SKM-1 treated with dmso at 0.1 percent for 144 hours (cell line): ENCODE measurements at regions not wholly inside any gene's neighbourhood (a gene's known extent, or its start where the extent isn't known, plus 50 kb on each side); places are given as distances from the start of the nearest gene placed in this dataset.

Experiments used
- DNase-seq: peaks from one replicate; lab custom pipeline; 2025; ENCODE audit not compliant: unreplicated experiment; lab: John Stamatoyannopoulos, UW

DNA sequence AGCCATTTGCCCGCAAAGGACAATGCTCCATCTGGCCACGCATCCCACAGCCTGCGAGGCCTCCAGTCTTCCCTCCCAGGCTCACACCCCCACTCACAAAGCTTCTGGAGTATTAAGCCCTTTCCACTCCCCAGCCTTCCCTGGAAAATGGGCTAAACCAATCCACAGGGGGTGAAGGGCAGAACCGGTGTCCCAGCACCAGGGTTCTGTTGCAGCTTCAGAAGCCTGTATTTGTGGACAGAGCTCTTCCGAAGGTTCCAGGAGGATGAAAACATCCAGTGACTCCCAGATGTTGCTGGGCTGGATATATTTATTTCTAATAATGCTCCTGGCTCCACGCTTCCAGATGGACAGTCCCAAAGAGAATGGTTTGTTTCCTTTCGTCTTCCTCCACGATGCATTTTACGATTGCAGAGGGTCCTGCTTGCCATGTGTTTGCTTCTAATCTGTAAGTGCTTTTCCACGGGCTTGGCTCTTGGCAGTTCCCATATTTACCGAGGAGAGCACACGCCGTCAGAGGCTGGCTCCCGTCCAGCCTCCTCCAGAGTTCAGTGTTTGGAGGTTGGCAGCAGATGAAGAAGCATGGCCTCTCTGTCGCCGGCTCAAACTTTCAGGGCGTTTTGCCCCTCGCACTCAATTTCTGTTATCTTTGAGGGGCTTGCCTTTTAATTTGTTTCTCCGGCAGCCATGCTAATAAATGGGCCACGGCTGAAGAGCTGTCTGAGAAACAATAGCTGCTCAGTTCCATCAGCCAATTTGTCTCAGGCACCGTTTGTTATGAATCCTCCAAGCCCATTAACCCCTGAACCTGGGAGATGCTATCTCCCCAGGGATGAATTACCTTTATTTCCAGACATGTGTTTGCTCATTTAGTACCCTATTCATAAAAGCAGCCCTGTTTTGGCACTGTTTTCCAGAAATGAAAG is 367.9 kb upstream of the PROK2 start:
- no peak for DNase-seq

DNA sequence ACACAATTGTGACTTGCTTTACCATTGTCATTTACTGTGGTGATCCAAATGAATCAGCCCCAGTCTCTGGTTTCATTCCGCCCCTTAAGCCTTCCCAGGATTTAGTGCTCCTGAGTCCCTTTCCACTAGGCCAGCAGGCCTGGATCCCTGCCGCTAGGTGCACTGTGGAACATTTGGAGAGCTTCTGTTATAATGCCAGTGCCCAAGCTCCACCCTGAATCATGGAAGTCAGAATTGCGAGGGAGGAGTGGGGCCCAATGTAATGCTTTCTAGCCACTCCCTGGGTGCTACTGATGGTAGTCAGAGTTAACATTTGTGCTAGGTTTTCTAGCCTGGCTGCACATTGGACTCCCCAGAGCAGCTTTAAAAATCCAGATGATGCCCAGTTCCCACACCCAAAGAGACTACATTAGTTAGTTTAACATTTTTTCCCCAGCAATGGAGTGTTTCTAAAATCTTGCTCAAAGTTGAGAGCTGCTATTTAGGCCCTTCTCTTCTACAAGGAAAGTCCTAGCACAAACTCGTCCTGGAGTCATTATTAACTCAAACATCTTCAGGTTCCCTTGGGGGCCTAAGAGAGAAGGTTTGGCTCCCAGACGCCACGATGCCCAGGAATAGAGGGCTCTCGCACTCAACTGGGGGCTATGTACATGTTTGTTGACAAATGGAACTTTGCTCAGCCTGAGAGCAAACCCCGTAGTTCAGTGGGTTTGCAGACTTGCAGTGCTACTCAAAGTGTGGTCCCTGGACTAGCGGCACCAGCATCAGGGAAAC is 366.7 kb upstream of the PROK2 start:
- DNase-seq = no peak

DNA sequence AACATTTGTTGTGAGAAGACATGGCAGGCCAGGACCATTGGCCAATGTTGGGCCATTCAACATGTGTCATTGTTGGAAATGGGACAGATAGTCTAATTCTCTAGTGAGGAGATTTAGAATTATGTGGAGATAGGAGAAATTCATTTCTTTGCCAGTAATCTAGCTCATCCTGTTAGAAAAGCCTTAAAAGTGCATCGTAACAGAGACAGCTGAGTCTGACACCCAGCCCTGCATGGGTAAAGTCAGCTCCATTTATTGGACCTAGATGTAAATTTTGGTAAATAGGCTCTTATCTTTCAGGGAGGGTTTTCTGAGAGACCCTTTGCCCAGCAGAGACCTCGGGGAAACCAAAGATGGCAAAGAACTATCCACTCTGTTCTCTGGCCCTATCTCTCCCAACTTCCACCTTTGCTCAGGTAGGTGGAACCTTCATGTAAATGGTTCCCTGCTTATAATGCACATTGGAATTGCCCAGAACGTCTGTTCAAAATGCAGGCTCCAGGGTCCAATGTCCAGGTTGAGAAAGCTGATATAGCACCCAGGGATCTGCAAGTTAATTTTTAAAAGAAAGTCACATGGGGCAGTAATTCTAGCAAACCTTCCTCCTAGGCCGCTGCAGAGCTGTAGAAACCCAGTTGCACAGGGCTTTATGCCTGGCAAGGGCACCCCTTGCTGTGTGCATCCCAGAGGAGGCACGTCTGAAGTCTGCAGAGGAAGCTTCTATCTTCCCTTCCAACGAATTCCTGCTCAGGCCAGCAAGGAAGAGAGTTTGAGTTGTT is 365.9 kb upstream of the PROK2 start:
- no peak for DNase-seq

DNA sequence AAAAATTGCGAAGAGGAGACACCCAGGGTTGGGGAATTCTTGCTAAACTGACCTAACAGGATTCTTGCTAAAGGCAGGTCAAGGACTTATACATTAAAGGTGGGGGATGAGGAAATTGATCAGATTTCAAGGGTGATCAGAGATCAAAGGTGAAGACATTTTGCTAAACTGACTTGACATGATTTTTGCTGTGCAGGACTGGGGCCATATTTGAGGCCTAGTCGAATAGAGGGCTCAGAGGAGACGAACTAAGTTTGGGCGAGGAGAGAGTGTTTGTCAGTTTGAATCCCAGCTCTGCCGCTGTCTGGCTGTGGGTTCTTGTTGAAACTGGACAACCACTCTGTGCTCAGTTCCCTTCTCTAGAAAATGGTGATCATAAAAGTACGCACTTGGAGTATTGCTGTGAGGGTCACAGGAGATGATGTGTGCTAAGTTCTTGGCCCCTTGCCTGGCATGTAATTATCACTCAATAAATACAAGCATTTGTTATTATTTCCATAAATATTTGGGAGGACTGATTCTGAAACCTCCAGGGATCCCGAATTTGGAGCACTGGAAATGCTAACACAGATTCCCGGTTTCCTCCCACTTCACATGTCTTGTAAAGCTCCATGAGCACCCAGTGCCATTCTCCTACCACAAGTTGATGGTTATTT is 364.8 kb upstream of the PROK2 start:
- DNase-seq = no peak

DNA sequence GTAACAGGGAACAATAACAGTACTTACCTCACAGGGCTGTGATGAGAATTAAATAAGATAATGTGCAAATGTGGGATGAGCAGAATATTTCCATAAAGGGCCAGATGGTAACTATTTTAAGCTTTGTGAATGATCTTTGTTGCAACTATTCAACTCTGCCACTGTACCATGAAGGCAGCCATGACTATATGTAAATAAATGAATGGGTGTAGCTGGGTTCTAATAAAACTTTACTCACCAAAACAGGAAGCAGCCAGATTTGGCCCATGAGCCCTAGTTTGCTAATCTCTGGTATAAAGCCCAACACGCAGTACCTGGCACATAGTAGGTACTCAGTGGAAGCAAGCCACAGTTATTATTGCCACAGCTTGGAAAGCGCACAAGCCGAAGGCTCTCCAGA is 362.7 kb upstream of the PROK2 start:
- DNase-seq = no peak

DNA sequence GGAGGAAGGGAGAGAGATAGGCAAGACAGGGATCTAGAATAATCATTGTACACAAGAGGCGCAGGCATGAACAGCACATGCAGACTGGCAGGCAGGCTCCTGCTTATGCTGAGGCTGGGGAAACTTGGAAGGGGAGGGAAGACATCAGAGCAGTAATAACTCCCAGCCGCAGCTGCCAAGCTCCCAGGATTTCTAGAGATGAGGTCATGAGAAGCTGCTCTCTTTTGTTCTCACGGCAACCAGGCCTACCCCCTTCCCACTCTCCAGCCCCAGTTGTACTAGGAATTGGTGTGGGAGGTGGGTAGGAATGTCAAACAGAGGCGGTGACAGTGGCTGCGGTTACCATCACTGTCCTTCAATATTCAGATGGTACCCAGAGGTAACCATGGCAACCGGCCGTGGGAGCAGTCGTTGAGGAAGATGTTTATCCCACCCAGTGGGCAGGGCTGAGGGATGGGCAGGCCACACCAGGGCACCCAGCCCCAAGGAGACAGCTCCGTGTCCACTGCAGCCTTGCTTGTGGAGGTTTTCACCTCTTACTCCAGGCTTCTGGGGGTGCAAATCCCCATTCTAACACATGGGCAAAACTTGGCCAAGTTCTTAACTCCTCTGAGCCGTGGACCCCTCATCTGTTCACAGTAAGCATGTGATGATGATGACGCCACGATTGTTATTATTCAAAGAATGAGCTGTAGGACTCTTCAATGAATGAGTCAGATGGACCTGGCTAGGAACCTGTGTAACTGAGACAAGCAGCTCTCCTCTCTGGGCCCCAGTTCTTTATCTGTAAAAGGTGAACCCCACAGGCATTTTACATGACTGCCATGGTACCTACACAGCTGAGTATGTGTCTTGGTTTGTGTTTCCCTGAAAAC is 360.8 kb upstream of the PROK2 start:
- no peak for DNase-seq

DNA sequence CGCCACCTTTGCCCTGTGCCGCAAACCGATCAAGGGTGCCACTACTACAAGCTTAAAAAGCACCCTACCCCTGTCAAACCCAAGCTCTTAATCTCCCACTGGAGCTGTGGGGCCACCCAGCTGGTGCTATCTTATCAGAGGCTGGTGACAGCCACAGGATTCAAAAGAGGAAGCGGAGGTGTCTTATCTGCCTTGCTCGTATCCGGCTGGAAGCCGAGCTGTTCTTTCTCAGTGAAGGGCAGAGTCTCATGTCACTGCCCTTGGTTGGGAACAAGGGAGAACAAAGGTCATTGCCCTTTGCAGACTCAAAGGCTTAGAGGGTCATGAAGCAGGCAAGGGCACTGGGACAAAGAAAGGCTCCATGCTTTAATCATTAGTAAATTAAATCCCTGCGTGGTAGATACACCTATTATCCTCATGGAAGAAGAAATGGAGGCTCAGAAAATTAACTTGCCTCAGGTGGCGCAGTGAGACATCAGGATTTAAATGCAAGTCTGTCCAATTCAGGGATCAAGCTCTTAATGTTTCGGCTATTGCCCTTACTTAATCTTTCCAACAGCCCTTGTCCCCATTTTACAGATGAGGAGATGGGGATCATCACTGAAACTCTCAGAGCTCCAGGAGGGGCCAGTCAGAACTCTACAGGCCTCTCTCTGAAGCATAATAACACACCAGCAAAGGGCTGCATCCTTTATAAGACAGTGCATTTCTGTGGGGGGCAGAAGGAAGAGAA is 360.0 kb upstream of the PROK2 start:
- DNase-seq = peak; percentile 59

DNA sequence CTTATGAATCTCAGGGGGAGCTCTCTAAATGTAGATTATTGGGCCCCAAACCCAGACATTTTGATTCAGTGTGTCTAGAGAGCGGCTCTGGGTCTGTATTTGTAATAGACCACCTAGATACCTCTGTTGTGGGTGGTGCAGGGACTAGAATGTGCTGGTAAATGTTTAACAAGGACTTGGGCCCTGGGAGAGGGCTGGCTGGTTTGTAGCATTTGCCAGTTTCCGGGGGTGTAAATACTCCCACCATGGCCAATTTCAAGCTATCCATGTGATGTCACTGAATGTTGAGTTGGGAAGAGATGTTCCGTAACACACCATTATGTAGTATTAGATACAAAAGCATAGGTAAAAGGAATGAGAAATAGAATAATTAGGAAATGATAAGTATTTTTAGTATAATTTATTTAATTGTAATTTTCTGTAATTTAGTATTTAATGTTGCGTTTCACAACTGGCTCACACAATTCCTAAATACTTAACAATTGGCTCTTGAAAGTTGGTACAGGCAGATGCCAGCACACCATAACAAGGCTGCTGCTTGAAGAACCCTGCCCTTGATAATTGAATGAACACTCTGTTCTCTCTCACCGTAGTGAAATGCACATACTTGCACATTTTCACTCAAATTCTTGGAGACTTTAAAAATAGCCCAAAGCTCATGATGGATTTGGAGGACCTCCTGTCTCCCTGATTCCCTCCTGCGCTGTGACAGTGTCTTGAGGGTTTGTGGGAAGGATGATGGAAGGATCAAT is 359.2 kb upstream of the PROK2 start:
- no peak for DNase-seq

DNA sequence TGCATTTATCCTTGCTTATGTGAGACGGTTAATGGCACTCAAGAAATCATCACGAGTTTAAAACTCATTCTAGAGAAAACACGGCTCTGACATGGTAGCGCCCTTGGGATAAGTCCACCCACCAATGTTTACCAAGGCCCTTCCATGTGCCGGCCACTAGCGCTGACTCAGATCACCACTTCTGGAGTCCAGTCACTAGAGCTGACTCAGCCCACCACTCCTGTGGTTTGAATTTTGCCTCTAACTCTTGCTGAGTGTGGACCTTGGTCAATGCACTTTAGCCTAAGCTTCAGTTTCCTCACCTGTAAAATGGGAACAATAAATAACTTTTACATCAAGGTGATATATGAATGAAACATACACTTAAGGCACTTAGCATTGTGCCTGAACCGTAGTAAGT is 358.4 kb upstream of the PROK2 start:
- DNase-seq = no peak

DNA sequence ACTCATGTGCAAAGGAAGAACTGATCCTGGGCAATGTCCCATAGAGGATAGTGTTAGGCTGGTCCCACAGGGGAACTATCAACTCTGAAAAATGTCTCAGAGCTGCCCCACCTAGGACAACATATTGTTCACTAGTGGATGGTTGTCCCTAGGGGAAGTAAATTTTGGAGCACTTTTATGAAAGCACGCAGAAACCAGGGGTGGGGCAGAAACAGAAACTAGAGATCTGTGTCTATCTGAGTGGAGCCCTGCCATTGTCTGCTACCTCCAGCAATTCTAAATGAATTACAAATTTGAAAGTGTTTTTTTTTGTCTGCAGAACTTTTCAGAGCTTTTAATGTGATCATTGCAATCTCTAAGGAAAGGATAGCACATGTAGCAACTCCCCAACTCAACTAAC is 357.1 kb upstream of the PROK2 start:
- no peak for DNase-seq

DNA sequence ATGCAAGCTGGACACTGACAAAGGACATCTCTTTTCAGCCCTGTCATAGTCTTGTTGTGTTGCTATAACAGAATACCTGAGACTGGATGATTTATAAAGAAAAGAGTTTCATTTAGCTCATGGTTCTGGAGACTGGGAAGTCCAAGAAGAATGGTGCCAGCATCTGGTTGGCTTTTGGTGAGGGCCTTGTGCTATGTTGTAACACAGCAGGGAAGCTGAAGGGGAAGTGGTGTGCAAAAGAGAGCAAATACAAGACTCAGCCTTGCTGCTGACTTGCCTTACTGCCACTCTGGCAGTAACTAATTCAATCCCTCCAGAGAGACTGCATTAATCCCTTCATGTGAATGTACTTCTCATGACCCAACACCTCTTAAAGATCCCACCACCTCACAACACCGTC is 356.3 kb upstream of the PROK2 start:
- DNase-seq = peak; percentile 68

DNA sequence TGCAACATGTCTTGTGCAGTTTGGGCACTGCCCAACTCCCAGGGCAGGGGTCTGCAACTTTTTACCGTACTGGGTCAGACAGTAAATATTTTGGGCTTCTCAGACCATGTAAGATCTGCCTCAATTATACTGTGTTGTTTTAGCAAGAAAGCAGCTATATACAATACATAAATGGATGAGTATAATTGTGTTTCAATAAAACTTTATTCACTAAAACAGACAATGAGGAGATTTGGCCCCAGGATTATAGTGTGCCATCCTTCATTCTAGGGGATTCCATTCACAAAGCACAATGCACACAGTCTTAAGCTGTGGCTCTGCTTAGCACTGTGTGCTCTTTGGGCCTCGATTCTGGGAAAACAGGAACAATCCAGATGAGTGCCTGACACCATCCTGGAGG is 354.4 kb upstream of the PROK2 start:
- DNase-seq = no peak

DNA sequence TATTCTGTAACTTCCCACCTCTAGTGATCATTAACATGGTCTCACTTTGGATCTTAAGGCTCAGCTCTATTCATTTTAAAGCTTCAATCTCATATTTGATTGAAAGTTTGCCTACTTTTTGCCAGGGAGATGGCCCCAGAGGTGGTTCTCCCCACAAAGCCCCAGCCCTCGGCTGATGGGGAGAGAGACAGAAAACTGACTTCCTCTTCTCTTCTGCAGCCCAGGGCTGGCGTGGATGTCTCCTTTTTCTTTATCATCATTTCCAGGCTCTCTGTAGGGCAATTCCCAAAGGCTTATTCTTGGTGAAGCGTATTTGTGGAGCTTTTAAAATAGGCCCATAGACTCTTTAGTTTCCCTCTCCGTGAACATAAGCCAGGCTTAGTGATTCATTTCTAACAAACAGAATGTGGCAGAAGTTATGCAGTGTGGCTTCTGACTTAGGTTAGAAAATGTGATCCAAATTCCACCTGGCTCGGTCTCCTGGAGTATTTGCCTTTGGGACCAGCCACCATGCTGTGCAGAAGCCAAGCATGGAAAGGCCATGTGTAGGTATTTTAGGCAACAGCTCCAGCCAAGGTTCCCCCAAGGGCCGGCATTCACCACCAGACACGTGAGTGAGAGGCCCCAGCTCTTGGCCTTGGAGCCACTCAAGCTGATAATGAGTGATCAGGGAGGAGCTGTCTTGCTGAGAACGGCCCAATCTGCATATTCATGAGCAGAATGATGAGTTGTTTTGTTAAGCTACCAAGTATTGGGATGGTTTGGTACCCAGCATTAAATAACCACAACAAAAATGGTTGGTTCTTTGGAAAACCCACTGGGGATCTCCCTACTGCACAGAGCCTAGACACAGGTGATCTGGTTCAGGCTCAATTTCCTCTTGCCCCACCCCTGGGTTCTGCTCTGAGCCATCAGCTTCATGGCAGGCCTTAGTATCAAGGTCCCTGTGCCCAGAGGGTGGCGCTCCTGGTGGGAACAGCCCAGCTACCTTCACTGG is 353.2 kb upstream of the PROK2 start:
- no peak for DNase-seq

DNA sequence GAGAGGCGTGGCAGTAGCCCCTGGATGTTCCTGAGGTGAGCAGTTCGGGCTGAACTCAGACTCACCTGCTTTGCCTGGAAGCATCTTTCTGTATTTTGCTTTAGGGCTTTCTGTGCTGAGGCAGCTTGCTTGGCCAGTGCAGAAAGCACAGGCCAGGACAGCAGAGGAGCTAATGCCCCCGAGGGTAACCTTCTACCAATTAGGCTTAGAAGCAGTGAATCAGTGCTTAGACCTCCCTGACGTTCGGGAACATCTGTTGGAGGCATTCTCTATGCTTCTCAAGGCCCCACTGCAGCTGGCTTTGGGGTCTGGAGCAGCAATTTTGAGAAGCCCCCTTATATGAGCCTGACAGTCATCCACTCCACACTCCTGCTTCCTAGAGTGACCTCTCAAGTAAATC is 350.7 kb upstream of the PROK2 start:
- DNase-seq = no peak

DNA sequence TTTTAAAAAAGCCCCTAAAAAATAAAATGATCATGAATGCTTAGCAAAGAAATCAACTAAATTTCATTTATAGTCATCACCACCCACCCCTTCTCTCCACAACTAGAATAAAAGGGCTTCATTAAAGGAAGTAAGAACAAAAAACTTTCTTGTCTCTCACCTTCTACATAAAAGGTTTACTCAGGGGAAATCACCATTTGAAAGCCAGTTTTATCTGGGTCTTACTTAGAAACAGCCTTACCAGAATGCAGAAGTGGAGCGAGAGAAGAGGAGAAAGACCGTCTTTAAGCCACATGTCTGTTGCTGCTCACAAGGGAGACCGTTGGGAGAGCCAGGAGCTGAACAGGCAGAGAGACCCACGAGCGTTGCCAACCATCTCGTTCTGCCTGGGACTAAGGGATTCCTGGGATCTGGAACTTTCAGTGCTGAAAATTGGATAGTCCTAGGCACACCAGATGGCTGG is 350.1 kb upstream of the PROK2 start:
- DNase-seq = no peak

DNA sequence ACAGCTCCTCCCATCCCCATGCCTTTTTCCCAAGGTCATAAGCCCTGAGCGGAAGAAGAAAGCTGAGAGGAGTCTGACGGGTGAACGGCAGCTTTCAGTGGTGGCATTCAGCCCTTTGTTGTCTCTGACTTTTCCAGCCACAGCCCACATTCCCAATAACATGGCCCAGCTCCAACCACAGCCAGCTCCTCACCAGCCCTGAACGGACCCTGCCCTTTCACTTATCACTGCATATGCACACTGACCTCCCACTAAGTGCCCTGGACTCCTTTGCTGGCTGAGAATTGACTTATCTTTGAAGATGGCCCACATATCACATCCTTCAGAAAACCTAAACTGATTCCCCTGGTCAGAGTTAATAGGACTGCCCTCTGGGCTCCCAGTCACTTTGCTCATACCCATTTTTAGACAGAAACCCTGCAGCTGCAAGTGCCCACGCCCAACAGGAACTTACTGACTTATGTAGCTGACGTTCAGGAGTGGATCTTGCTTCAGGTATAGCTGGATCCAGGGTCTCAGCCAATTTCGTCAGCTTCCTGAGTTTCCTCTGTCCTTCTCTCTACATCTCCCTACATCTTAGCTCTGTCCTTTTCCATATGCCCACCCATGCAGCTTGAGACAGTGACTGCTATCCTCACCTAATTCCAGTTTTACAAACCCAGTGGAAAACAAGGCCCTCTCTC is 348.5 kb upstream of the PROK2 start:
- no peak for DNase-seq

DNA sequence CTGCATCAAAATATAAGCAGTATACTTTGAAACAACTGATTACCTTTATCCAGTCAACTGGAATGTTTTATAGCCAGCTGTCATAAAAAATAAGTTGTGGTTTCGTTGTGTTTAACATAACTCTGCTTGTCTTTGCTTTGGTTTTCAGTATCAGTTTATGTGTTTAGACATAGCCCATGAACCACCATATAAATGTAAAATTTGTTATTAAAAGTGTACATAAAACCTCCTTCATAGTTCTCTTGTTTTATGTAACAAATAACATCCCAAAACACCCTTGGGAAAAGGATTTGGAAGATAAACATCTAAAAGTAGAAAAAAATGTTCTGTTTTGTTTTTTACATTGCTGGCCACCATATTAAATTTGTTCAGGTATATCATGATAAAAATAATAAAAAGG is 347.0 kb upstream of the PROK2 start:
- no peak for DNase-seq
